GM12873 (cell line): ENCODE measurements at regions not wholly inside any gene's neighbourhood (a gene's known extent, or its start where the extent isn't known, plus 50 kb on each side); places are given as distances from the start of the nearest gene placed in this dataset.

Experiments used
- TF ChIP-seq, protein P1 (sequence below): IDR thresholded peaks from 2 replicates; pipeline ENCODE4 v1.5.1; 2012; ENCODE audit warnings: low read depth, mild to moderate bottlenecking, moderate library complexity, low read length, control low read depth; ENCODE audit not compliant: insufficient read depth; ENCODE audit errors: missing control alignments

DNA sequence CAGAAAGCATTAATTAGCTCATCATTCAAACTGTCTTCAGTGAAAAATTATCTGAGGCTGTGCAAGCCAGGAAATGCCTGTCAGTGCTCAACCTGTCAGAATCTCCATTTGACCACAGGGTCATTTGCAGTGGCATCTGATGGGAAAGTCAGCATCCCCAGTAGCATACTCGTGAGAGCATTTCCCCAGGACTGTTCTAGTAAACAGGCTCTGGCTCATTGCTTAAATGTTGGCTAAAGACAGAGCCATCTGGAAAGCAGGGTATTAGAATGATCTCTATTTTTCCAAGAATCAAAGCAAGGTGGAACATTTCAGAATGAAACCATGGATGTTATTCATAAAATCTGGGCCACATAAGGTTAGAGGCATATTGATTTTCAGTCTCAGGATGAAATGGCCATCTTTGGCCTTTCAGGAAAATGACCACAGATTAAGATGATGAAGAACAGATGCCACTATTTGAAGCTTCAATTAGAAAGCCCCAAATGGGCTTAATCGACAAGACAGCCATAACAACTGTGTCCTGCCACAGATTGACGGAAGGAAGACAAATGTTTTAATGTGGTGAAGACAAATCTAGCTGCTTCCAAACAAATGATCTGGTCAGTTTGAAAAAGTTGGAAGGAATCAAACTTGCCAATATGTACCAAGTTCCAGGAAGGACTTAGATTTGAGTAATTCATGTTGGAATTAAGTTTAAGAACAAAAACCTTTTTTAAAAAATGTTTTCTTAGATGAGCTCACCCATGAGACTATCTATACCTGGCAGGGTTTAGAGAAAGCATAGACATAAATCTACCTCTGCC lies 94.0 kb upstream of the FAR2 start:
- TF ChIP-seq, protein P1, sequence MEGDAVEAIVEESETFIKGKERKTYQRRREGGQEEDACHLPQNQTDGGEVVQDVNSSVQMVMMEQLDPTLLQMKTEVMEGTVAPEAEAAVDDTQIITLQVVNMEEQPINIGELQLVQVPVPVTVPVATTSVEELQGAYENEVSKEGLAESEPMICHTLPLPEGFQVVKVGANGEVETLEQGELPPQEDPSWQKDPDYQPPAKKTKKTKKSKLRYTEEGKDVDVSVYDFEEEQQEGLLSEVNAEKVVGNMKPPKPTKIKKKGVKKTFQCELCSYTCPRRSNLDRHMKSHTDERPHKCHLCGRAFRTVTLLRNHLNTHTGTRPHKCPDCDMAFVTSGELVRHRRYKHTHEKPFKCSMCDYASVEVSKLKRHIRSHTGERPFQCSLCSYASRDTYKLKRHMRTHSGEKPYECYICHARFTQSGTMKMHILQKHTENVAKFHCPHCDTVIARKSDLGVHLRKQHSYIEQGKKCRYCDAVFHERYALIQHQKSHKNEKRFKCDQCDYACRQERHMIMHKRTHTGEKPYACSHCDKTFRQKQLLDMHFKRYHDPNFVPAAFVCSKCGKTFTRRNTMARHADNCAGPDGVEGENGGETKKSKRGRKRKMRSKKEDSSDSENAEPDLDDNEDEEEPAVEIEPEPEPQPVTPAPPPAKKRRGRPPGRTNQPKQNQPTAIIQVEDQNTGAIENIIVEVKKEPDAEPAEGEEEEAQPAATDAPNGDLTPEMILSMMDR: no peak

DNA sequence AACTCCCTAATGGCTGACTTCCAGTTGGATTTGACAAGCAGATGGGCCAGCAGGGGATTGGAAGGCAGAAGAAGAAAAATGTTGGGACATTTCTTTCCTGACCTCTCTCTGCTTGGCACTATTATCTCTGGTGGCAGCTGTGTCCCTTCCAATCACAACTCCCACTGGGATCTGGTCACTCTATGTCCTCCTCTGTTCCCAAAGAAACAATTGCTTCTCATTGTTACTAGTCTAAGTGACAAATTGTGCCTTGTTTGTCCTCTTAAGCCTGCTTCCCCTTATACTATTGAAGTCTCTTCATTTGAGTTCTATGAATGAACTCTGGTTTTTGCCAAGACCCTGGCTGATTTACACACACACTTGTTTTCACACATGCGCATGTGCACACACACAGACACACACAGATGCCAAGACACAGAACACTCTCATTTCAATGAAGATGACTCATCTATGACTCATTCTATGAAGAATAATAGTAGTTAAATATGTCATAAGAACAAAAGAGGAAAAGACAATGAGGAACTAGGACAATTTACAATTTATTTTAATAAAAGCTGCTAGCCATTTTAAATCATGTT lies 83.0 kb upstream of the FAR2 start:
- TF ChIP-seq, protein P1: no peak

DNA sequence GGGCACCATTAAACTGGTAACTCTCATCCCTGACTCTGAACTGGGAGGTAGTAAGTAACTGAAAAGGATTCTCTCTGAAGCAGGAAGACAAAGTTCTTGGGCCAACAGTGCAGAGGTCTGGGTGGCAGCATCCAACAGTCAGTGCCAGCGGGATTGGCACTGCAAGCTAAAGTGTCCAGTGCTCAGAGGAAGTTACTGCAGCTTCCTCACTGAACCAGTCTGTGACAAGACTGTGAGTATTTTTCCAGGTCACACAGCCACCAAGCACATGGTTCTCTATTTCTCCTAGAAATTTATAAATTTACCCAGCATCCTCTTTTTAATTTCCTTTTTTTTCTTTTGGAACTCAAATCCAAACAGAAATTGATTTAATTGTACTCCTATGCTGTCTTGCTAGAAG lies 81.6 kb upstream of the FAR2 start:
- TF ChIP-seq, protein P1: no peak

DNA sequence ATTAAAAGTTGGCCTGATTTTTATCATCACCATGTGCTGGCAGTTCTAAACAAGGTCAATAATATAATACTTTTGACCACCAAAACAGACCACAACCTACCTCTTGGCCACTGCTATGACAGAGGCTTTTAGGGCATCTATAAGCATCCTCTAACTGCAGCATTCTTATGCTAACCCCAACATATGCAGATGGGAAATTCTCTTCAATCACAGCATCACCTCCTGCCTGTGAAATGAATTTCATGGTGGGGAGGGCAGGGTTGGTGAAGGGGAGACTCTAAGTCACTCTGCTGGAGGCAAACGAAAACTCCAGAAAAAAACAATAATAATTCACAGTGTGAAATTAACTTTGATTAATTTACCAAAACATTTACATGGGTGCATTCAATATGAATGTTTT lies 78.8 kb upstream of the FAR2 start:
- TF ChIP-seq, protein P1: no peak

DNA sequence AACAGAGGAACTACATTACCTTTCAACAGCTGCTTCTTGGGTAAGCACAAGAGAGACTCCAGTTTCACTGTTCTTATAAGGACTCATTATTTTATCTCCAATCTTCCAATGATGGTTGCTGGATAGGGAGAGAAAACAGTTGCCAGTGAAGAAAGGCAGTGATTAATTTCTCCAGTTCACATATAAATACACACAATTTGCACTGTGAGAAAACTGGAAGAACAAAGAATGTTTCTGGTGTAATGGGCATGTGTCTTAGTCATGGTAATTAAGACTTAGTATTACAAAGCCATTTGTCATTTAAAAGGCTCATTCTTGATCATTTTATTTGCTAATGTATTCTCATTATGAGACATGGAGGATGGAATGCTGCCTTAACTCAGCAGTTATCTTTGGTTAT lies 78.0 kb upstream of the FAR2 start:
- TF ChIP-seq, protein P1: no peak

DNA sequence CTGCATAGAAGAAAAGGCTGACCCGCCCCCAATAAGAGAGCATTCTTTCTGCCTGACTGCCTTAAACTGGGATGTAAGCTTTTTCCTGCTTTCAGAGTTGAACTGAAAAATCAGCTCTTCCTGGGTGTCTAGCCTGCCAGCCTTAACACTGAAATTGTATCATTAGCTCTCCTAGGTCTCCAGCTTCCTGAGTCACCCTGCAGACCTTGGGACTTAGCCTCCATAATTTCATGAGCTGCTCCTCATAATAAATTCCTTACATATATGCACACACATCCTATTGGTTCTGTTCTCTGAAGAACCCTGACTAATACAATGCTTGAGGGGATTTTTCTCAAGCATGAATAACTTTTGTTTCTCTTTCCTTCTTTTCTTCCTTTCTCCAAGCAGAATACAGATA lies 76.4 kb upstream of the FAR2 start:
- TF ChIP-seq, protein P1: no peak

DNA sequence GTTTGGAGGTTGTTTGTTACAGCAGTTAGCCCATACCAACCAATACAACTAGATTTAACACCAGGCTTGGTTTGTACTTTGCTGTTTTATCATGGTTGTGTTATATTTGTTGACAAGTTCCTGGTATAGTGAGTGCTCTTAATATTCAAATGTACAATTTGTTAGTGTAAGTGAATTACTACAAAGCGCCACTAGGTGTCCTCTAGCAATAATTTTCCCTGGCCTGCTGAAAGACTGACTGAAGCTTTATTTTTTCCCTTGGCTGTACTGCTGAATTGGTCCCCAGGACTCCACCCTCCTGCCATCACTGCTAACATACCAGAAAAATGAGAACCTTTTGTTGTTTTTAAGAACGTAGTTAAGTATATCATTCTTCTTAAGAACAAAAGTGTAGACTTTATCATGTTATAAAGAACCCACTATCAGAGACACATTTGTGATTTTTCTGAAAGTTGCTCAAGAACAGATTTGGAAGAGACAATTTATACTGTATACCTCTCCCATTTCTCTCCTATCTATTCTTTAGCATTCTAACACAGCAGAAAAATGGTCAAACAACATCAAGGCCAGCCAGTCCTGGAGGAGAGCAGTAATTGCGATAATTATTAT lies 75.3 kb upstream of the FAR2 start:
- TF ChIP-seq, protein P1: peak; percentile 70
